ENCODE measurements at regions not wholly inside any gene's neighbourhood (a gene's known extent, or its start where the extent isn't known, plus 50 kb on each side); places are given as distances from the start of the nearest gene placed in this dataset.

GRCh38 chr2:239523954-239524330 is 123.1 kb upstream of the HDAC4 start:
- DNase-seq (ENCODE audit: low read depth): no peak

GRCh38 chr2:239523147-239523953 is 122.5 kb upstream of the HDAC4 start:
- no peak for DNase-seq (ENCODE audit: low read depth)

GRCh38 chr2:239522740-239523119 is 121.9 kb upstream of the HDAC4 start:
- DNase-seq (ENCODE audit: low read depth): no peak

- no peak for DNase-seq (ENCODE audit: low read depth)
These were observed 121.4 kb upstream of the HDAC4 start for GRCh38 chr2:239522002-239522739.

GRCh38 chr2:239521518-239521815 is 120.6 kb upstream of the HDAC4 start:
- no peak for DNase-seq (ENCODE audit: low read depth)

- DNase-seq (ENCODE audit: low read depth): no peak
These were observed 120.1 kb upstream of the HDAC4 start for GRCh38 chr2:239520811-239521517.

GRCh38 chr2:239519921-239520585 is 119.2 kb upstream of the HDAC4 start:
- DNase-seq (ENCODE audit: low read depth): no peak

GRCh38 chr2:239519089-239519920 is 118.5 kb upstream of the HDAC4 start:
- no peak for DNase-seq (ENCODE audit: low read depth)

- DNase-seq (ENCODE audit: low read depth): no peak
These were observed 117.7 kb upstream of the HDAC4 start for GRCh38 chr2:239518286-239519088.

- no peak for DNase-seq (ENCODE audit: low read depth)
These were observed 116.9 kb upstream of the HDAC4 start for GRCh38 chr2:239517686-239518085.

GRCh38 chr2:239516954-239517305 is 116.1 kb upstream of the HDAC4 start:
- no peak for DNase-seq (ENCODE audit: low read depth)

- DNase-seq (ENCODE audit: low read depth): no peak
These were observed 115.6 kb upstream of the HDAC4 start for GRCh38 chr2:239516286-239516953.

GRCh38 chr2:239514754-239515530 is 114.1 kb upstream of the HDAC4 start:
- no peak for DNase-seq (ENCODE audit: low read depth)

GRCh38 chr2:239512054-239512453 is 111.2 kb upstream of the HDAC4 start:
- DNase-seq (ENCODE audit: low read depth): no peak

- no peak for DNase-seq (ENCODE audit: low read depth)
These were observed 108.7 kb upstream of the HDAC4 start for GRCh38 chr2:239509373-239510143.

GRCh38 chr2:239508261-239508660 is 107.4 kb upstream of the HDAC4 start:
- no peak for DNase-seq (ENCODE audit: low read depth)

GRCh38 chr2:239507576-239508258 is 106.9 kb upstream of the HDAC4 start:
- DNase-seq (ENCODE audit: low read depth): no peak

All from myocyte (in vitro differentiated cells).